Renal pelvis (tissue), 1 donor: ENCODE measurements at regions not wholly inside any gene's neighbourhood (a gene's known extent, or its start where the extent isn't known, plus 50 kb on each side); places are given as distances from the start of the nearest gene placed in this dataset.
A peak's percentile ranks its signal among the peaks of the same experiment; 100 is the strongest.

Experiments used
- DNase-seq: peaks from one replicate; pipeline ENCODE4 v3.0.0-alpha.2; 2013

DNA sequence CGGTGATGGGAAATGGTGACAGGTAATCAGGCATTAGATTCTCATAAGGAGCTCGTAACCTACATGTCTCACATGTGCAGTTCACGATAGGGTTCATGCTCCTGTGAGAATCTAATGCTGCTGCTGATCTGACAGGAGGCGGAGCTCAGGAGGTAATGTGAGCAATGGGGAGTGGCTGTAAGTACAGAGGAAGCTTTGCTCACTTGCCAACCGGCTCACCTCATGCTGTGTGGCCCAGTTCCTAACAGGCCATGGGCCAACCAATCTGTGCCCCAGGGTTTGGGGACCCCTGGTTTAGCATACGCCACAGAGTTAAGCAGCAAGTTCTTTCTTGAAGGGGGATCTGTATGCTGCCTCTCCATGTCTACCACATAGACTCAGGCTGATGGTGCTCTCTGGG, 133.1 kb downstream of the IQUB start:
- no peak for DNase-seq

GRCh38 chr7:123400196-123400595, 134.2 kb downstream of the IQUB start:
- DNase-seq: peak; percentile 14

GRCh38 chr7:123398921-123399320, 135.5 kb downstream of the IQUB start:
- no peak for DNase-seq

GRCh38 chr7:123397746-123398338, 136.6 kb downstream of the IQUB start:
- DNase-seq: peak; percentile 2

GRCh38 chr7:123393623-123394022, 140.8 kb downstream of the IQUB start:
- no peak for DNase-seq

GRCh38 chr7:123372368-123372767, 162.0 kb downstream of the IQUB start:
- DNase-seq: no peak

DNA sequence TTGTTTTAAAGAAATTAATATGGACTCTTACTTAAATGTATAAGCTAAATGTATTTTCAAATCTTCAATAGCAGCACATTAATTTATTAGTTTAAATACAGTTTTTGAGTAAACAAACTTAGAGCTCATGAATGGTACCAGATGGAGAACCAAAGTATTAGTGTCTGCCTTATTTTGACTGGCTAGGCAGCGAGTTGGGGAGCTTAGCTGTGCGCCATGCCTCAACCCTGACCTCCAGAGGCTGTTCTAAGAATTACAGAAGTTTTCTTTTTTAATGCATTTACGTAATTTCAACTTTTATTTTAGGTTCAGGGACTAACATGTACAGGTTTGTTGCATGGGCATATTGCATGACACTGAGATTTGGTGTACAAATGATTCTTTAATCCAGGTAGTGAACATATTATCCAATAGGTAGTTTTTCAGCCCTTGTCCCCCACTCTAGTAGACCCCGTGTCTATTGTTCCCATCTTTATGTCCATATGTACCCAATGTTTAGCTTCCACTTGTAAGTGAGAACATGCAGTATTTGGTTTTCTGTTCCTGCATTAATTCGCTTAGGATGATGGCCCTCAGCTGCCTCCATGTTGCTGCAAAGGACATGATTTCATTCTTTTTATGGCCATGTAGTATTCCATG, 166.8 kb downstream of the IQUB start:
- DNase-seq: peak; percentile 12

DNA sequence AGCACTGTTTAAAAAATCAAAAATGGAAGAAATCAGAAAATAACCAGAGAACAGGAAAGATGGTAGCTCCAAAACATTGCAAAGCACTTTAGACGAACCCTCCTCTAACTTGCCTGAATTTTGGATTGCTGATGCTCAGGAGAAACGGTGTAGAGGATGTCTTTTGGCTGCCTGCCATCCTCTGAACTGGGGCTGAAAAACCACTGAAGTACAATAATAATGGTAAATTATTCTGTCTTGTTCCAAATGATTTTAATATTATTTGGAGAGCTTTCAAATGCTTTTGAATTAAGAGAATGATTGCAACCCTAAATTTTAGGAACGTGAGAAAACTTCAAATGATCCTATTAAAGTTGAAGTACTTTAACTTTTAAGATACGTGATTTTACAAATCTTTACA, 167.3 kb upstream of the SLC13A1 start:
- no peak for DNase-seq

DNA sequence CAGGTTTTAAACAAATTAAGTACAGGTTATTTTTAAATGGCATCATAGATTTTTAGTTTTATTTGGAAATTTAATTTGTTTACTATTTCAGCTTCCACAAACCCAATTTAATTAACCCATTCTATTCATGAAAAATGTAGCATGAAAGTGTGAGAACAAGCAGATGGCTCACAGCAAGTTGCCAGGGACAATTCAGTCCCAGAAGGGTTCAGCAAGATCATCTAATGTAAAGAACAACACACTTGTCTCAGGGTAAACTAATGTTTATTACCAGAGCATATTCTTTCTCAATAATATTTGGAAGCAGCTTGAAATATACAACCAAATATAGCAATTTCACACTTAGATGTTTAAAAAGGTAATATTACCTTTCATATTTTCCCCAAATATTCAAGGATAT, 166.9 kb upstream of the SLC13A1 start:
- DNase-seq: no peak

DNA sequence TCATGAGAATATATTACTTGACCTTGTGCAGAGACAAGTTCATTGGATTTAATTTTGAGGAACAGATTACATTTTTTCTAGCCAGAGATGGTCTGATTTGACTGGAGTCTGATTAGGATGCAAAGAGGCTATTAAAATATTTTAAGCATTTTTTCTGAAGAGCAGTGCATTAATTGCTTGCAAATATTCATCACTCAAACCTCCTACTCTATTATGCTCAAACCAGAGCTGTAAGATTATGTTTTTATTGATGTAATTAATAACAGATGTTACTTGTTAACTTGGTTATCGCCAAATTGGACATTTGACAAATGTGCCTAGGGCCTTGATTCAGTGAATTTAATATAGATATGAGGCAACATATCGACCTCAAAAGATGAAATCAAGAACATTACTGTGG, 160.9 kb upstream of the SLC13A1 start:
- no peak for DNase-seq

DNA sequence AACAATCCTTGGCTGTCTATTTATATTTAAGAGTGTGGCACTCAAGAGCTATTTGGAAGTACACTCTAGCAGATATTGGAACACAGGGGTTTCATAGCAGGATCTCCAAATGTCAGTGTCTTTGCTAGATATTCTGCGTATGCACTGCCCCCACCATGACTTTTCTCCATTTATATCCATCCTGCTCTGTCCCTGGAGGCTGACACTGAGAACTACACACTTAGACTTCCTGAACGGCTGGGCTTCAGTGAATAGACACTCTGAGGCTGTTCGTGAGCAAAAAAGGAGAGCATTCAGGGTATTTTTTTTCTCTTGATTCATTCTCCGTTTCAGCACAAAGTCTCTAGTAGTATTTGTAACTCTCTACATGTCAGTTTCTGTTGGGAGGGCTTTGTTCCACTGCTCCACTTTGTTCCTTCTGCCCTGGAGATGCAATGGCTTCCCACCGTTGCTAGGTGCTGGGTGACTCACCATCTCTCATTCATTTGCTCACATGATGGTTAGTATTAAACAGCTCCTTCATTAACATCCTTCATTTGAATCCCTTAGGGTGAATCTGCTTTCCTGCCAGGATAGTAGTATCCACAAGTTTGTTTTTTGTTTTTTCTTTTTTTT, 155.9 kb upstream of the SLC13A1 start:
- DNase-seq: no peak

DNA sequence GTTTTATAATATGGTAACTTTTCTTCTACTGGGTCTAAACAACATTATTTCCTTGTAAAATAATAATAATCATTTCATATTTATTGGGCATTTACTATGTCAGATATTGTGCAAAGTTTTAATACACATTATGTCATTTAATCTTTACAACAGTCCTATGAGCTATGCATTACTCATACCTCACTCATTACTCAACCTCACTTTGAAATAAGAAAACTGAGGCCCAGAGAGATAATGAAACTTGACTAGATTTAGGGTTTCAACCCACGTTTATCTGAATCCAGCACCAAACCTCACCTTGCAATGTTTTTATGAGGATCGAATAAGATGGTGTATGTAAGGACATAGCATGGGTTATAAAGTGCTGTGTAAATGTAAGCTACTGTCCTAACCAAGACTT, 153.2 kb upstream of the SLC13A1 start:
- DNase-seq: no peak

GRCh38 chr7:123351516-123352505, 152.0 kb upstream of the SLC13A1 start:
- DNase-seq: no peak

DNA sequence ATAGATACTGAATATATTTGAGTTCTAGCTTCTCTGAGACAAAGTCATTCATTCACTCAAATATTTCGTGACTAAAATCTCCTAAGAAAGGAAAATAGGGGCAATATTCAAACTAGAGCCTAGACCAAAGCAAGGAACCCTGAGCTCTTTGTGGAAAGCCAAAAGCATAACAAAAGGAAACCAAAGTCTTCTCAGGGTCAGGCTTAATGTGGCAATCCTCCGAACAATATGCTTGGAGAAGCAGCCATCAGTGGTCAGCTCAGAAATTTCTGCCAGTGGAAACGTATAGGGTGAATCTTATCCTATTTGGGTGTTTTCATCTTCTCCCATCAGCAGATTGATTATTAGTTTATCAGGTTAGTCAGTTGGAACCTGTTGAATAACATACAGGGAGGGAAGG, 151.3 kb upstream of the SLC13A1 start:
- DNase-seq: no peak

DNA sequence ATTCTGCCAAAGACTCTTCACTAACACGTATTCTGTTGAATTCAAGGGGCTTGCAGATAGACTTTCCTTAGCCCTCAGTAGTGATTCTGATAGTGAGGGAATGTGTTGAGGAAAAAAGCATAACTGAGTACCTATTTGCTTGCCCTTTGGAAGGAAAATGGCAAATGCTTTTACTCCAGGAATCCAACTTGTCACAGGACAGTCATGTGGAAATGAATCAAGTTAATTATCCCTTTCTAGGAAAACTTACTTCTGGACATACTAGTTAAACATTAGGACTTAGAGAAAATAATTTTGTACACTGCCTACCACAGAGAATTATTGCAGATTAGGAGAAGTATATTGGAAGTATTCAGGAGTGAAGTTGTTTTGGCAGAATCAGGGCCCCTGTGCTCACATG, 148.9 kb upstream of the SLC13A1 start:
- DNase-seq: peak; percentile 12

DNA sequence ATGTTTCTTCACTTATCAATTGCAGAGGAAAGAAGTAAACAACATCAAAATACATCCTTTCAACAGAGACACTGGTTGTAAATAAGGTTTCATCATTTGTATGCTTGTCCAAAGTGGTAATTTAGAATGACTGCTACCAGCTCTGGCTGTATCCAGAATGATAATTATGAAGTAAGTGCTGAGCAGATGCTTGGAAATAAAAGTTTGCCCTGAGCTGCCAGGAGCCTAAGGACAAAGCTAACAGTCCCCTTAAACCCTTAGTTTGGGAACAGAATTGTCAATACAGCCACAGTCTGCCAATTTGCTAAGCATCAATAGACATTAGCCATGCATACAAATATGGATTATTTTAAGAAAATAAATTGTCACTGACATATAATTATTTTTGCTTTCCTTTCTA, 147.0 kb upstream of the SLC13A1 start:
- DNase-seq: no peak

DNA sequence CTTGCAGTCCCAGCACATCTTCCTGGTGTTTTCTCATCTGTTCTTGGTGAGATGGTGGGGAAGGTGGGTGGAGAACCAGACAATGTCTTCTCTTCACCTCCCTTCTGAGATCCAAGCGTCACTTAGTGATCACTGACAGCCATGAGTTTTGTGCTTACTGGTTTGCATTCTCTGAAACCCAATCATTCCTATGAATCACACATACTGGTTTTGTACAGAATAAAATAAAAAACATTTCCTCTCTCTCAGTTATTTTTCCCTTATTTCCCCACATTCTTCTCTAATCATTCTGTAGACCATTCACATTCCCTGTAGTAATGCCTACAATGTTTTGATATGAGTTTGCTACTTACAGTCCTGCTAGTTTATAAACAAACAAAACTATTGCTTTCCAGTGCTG, 143.8 kb upstream of the SLC13A1 start:
- DNase-seq: no peak

DNA sequence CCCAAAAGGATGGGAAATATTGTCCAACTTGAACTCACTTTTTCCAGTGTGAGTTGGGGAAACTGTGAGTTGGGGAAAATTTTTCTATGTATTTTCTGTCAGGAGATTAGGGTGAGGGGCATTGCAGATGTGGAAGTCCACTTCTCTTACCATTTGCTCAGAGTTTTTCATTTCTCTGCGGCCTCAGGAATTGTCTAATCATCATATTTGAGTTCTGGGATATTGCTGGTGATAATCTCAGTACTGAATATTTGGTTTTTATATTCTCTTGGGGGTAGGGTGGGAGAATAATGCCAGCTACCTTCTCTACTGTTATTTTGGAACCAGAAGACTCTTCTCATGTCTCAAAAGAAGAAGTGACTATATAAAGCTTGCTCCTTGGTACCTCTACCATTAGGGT, 141.3 kb upstream of the SLC13A1 start:
- DNase-seq: no peak

DNA sequence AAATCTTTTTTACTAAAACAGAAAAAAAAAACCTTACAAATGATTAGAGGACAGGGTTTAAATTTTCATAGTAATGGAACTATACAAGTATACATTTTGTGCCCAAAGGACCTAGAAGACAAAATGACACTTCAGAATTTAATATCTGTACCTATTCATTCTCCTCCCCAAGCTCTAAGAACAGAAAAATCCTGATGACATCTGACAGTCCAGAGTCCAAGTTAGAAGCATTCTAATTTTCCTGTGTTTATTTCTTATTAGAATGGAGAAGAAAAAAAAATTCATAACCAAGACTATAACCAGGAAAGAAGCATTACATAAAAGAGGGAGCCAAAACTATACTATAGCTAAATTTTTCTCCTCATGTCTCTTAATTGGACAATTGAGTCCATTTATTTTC, 138.9 kb upstream of the SLC13A1 start:
- no peak for DNase-seq

- no peak for DNase-seq
Measured at GRCh38 chr7:123329988-123330643, 130.3 kb upstream of the SLC13A1 start.

DNA sequence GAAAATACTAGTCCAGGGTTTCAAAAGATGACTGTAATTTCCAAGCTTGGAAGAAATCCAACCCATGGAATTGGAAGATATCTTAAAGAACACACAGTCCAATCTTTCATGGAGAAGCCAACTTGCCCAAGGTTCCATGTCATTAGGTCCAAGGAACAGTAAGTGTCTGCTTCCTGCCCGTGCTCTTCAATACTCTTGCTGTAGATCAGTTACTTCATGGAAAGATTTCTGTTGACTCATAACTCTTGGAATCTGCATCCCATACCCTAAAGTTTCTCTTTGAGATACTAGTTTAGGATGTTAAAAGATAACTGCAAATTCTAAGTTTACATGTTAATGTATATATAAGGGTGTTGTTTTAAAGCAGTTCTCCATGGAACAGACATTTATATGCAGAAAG, 127.9 kb upstream of the SLC13A1 start:
- no peak for DNase-seq

- DNase-seq: no peak
Measured at GRCh38 chr7:123324283-123324682, 124.5 kb upstream of the SLC13A1 start.
